Aorta (tissue), 5 donors: ENCODE measurements at regions not wholly inside any gene's neighbourhood (a gene's known extent, or its start where the extent isn't known, plus 50 kb on each side); places are given as distances from the start of the nearest gene placed in this dataset.

Experiments used
- ATAC-seq: fragments of 200-7000 bp; cut with Tn5 transposase; one replicate; pipeline ENCODE4 v1.9.1; 2022; ENCODE audit warnings: moderate library complexity; ENCODE audit not compliant: low FRiP score
- DNase-seq, 2 donors: peaks; one replicate each; pipeline ENCODE4 v3.0.0-alpha.2; 2020
- H3K27ac ChIP-seq, 2 donors: one replicate each; pipeline ENCODE4 v1.5.1; 2013; ENCODE audit warnings: low read length in 2 of 2, mild to moderate bottlenecking in 2 of 2, moderate library complexity in 2 of 2, control low read depth in 1 of 2, inconsistent platforms in 1 of 2, low read depth in 1 of 2
- H3K27me3 ChIP-seq, 2 donors: one replicate each; pipeline ENCODE4 v1.6.1; 2013; ENCODE audit warnings: control low read depth in 1 of 2, low read length in 1 of 2, mild to moderate bottlenecking in 1 of 2, moderate library complexity in 1 of 2; ENCODE audit not compliant: insufficient read depth in 2 of 2, control insufficient read depth in 1 of 2
- H3K36me3 ChIP-seq, 2 donors: one replicate each; pipeline ENCODE4 v1.6.1; 2013; ENCODE audit warnings: control low read depth in 1 of 2, low read length in 1 of 2, mild to moderate bottlenecking in 1 of 2; ENCODE audit not compliant: insufficient read depth in 2 of 2, control insufficient read depth in 1 of 2
- H3K4me1 ChIP-seq, 2 donors: one replicate each; pipeline ENCODE4 v1.6.1; 2013; ENCODE audit warnings: low read length in 2 of 2, control low read depth in 1 of 2, mild to moderate bottlenecking in 1 of 2, moderate library complexity in 1 of 2; ENCODE audit not compliant: insufficient read depth in 2 of 2, control insufficient read depth in 1 of 2
- H3K4me3 ChIP-seq, 2 donors: one replicate each; pipeline ENCODE4 v1.5.1; 2013; ENCODE audit warnings: low read length in 2 of 2, control low read depth in 1 of 2, mild to moderate bottlenecking in 1 of 2
- H3K9me3 ChIP-seq: one replicate; pipeline ENCODE4 v1.6.1; 2013; ENCODE audit warnings: mild to moderate bottlenecking, low read length; ENCODE audit not compliant: control insufficient read depth
- WGBS, 2 donors: extraction: QIAGEN DNeasy Blood & Tissue Kit; methylation state at CpG; one replicate each; pipeline ENCODE4 v1.1.7; 2013; 5-methylcytosine and 5-hydroxymethylcytosine counted together
- intact Hi-C, 2 donors: fragments of 100-400 bp; cut with DNase I; formaldehyde crosslinking; loops; one replicate each; pipeline versions ENCODE4 v1.14.2 to v1.15.0; 2022
- donor health status: healthy with polysubstance abuse.
- donor health status: Bipolar disorder and iron deficiency.
- donor health status: DM: no; HTN: no; CAD: no.
- donor health status: DM: no; HTN: no; CAD: no.
- donor health status: DM: yes; HTN: yes; CAD: no.

DNA sequence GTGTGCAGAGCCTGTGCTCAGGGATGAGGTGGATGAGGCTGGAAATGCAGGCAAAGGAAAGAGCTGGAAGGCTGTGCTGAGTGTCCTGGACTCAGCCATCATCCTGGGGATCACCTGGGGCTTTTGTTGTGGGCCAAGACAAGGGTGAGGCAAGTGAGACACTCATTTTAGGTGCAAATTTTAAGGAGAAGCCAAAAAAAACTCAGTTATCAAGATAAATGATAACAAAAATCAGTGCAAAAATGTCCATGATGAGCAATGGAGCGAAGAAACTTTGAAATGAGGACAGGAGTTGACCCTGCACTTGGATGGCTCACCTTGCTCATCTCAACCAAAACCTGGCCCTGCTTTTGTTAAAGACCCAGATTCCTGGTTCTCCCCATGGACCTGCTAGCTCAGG is 141.9 kb downstream of the MYCN start:
- Histone ChIP-seq H3K4me3 (no peak overlapping the region), H3K36me3 (no peaks in the 10 kb centered on the region), H3K27me3 (no peaks in the 10 kb centered on the region), H3K4me1 (no peaks in the 10 kb centered on the region), H3K27ac (no peak overlapping the region), H3K9me3 (no peaks in the 10 kb centered on the region)
- DNase-seq (no peak), ATAC-seq (no peak)
- 93 to 96% methylated on average over 1 of the region's 1 CpG for WGBS, 2 donors
- intact Hi-C loops = no loop called here

DNA sequence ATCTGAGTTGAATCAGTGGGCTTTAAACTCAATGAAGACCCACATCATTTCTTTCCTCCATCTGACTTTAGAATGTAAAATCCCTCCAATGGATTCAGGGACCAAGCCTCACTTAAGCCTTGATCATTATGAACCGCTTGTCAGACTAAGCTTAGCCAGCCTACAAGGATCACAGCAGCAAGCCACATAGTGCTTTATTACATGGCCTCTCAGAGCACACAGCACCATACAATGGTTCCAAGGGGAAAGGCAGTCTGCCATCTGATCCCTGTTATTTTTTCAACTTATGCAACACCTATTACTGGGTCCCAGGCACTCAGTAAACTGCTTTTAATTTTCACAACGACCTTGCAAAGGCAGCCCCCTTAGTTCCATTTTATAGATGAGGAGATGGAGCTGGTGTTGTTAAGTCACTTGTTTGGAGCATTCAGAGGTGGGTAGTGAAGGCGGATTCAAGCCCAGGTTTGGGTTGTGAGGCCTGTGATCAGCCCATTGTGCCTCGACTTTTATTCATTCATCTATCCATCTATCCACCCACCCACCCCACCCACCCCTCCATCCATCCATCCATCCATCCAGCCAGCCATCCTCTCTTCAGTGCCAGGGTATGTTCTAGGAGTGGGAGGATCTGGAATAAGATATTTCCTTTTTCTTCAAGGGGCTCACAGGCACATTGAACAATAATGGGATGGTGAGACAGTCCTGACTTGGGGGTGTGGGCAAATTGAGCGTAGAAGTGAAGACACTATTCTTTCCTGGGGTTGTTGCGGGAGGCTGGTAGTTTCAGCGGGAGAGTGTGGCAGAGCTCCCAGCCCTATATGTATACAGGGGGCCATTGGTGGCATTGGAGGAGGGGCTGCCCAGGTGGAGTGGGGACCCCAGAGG is 141.2 kb downstream of the MYCN start:
- WGBS, 2 donors = 76 to 77% methylated on average over 7 of the region's 7 CpGs
- Histone ChIP-seq H3K27ac (no peak overlapping the region), H3K4me3 (no peak overlapping the region), H3K9me3 (no peaks in the 10 kb centered on the region), H3K27me3 (no peaks in the 10 kb centered on the region), H3K36me3 (no peaks in the 10 kb centered on the region), H3K4me1 (no peaks in the 10 kb centered on the region)
- ATAC-seq (no peak), DNase-seq (no peak)
- intact Hi-C loops = no loop called here

GRCh38 chr2:16080516-16080915 is 140.2 kb downstream of the MYCN start:
- no peaks in the 10 kb centered on the region for H3K27me3 ChIP-seq
- no peak for ATAC-seq

GRCh38 chr2:16080071-16080470 is 139.7 kb downstream of the MYCN start:
- 46 to 47% methylated on average over 4 of the region's 4 CpGs for WGBS, 2 donors
- no peak overlapping the region for H3K4me3 ChIP-seq
- H3K27ac ChIP-seq = no peak overlapping the region
- H3K27me3 ChIP-seq = no peaks in the 10 kb centered on the region
- no peak for DNase-seq
- H3K9me3 ChIP-seq = no peaks in the 10 kb centered on the region
- intact Hi-C loops = no loop called here
- H3K36me3 ChIP-seq = no peaks in the 10 kb centered on the region
- H3K4me1 ChIP-seq = no peaks in the 10 kb centered on the region
- ATAC-seq = no peak

More at GRCh38 chr2:16080516-16080915, 140.2 kb downstream of the MYCN start:
- Histone ChIP-seq H3K4me1 (no peaks in the 10 kb centered on the region), H3K27ac (no peak overlapping the region), H3K4me3 (no peak overlapping the region), H3K36me3 (no peaks in the 10 kb centered on the region), H3K9me3 (no peaks in the 10 kb centered on the region)
- no peak for DNase-seq
- intact Hi-C loops = no loop called here
- 96 to 98% methylated on average over 1 of the region's 1 CpG for WGBS, 2 donors

DNA sequence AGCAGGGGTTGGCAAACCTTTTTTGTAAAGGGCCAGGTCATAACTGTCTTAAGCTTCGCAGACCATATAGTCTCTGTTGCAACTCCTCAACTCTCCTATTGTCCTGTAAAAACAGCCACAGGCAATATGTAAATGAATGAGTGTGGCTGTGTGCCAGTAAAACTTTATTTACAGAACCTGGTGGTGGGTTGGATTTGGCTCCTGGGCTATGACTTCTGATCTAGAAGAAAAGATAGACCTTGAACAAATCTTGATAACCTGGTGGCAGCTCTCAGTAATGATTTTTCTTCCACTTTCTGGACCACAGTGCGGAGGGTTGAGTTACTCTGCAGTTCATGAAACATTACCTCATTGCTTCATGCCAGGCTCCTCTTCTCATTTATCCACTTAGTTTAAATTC is 139.3 kb downstream of the MYCN start:
- WGBS, 2 donors = 75 to 78% methylated on average over 2 of the region's 2 CpGs
- no peak overlapping the region for H3K27ac ChIP-seq

GRCh38 chr2:16077601-16078000 is 137.3 kb downstream of the MYCN start:
- Histone ChIP-seq H3K4me3 (no peak overlapping the region), H3K36me3 (no peaks in the 10 kb centered on the region), H3K9me3 (no peaks in the 10 kb centered on the region), H3K4me1 (no peaks in the 10 kb centered on the region), H3K27ac (no peak overlapping the region), H3K27me3 (no peaks in the 10 kb centered on the region)
- ATAC-seq (no peak), DNase-seq (no peak)
- intact Hi-C loops = no loop called here
- 61 to 73% methylated on average over 3 of the region's 3 CpGs for WGBS, 2 donors

More for the DNA sequence above, 139.3 kb downstream of the MYCN start:
- Histone ChIP-seq H3K4me3 (no peak overlapping the region), H3K9me3 (no peaks in the 10 kb centered on the region), H3K36me3 (no peaks in the 10 kb centered on the region), H3K4me1 (no peaks in the 10 kb centered on the region), H3K27me3 (no peaks in the 10 kb centered on the region)
- ATAC-seq (no peak), DNase-seq (no peak)
- intact Hi-C loops = no loop called here

DNA sequence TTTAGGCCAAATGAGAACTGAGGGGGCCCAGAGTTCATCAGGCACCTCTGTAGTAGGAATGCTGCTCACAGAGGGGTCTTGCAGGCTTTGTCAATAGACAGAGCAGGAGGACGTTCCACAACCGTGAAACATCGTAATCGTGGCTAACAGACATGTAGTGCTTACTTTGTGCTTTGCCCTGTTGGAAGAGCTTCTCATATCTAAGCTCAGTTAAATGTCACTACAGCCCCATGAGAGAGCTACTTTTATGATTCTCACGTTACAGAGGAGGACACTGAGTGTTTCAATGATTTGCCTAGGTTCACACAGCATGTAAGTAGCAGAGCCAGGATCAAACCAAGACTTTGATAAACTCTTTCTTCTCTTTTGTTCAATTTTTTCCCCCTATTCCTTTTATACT is 136.6 kb downstream of the MYCN start:
- no peak for ATAC-seq
- Histone ChIP-seq H3K36me3 (no peaks in the 10 kb centered on the region), H3K4me1 (no peaks in the 10 kb centered on the region), H3K4me3 (no peak overlapping the region), H3K27me3 (no peaks in the 10 kb centered on the region), H3K27ac (no peak overlapping the region), H3K9me3 (no peaks in the 10 kb centered on the region)
- DNase-seq = no peak
- intact Hi-C loops = no loop called here
- WGBS, 2 donors = 68 to 69% methylated on average over 5 of the region's 5 CpGs

DNA sequence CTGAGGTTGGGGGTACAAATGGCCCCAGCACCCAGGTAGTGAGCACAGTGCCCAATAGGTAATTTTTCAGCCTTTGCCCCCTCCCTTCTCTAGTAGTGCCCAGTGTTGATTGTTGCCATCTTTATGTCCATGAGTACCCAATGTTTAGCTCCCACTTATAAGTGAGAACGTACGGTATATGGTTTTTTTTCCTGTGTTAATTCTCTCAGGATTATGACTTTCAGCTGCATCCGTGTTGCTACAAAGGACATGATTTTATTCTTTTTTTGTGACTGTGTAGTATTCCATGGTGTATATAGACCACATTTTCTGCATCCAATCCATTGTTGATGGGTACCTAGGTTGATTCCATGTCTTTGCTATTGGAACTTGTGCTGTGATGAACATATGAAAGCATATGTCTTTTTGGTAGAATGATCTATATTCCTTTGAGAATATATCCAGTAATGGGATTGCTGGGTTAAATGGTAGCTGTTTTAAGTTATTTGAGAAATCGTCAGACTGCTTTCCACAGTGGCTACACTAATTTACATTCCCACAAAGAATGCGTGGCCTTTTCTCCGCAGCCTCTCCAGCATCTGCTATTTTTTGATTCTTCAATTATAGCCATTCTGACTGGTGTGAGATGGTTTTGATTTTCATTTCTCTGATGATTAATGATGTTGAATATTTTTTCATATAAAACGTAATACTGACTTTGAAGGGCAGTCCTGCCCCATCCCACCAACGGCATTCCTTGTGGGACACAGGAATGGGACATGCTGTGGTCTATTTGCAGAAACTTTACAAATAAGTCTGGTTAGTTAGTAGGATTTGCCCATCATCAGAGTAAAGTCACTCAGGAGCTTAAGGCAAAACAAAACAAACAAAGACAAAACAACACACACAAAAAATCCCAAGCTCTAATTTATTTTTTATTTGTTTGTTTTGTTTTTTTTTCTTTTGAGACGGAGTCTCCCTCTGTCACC is 135.0 kb downstream of the MYCN start:
- ATAC-seq (no peak), DNase-seq (no peak)
- Histone ChIP-seq H3K36me3 (no peaks in the 10 kb centered on the region), H3K27ac (no peak overlapping the region), H3K4me1 (no peaks in the 10 kb centered on the region), H3K9me3 (no peaks in the 10 kb centered on the region), H3K27me3 (no peaks in the 10 kb centered on the region), H3K4me3 (no peak overlapping the region)
- WGBS, 2 donors = 59 to 65% methylated on average over 9 of the region's 9 CpGs
- intact Hi-C loops = no loop called here
